Stimulated activated CD8-positive, alpha-beta memory T cell treated with anti-CD3 and anti-CD28 coated beads, Interleukin-12 subunit alpha, Interleukin-12 subunit beta, amount 100 ng/mL, for 24 hours (primary cell): ENCODE measurements at regions not wholly inside any gene's neighbourhood (a gene's known extent, or its start where the extent isn't known, plus 50 kb on each side); places are given as distances from the start of the nearest gene placed in this dataset.
"Not testable (repeated sequence)": the region's sequence is repeated elsewhere in the genome, so short reads cannot be mapped to it uniquely, and the experiment has no call there.

Experiments
- DNase-seq: peaks from one replicate; pipeline ENCODE4 v3.0.0-alpha.2; 2020; ENCODE audit errors: extremely low read depth

DNA sequence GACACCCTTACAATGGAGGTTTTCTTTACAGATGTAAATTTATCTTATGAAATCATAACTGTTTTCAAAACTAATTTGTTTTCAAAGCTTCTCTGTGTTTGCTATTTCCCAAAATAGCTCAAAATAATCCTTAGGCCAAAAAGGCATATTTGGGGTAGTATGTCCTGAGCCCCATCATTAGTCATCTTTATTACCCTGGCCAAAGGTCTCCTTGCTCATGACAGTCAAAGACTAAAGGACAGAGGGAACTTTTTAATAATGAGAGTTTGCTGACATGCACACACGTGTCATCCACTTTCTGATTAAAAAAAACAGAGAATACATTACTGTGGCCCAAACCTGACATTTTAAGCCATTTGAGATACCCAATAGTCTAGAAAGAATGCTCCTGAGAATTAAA, 221.9 kb upstream of the DUSP10 start:
- no peak for DNase-seq

- DNase-seq = no peak
Observed at GRCh38 chr1:221962385-221962784, 220.5 kb upstream of the DUSP10 start.

GRCh38 chr1:221961532-221962292, 219.8 kb upstream of the DUSP10 start:
- DNase-seq = peak; percentile 16

GRCh38 chr1:221958161-221958562, 216.3 kb upstream of the DUSP10 start:
- DNase-seq = not testable (repeated sequence)

DNA sequence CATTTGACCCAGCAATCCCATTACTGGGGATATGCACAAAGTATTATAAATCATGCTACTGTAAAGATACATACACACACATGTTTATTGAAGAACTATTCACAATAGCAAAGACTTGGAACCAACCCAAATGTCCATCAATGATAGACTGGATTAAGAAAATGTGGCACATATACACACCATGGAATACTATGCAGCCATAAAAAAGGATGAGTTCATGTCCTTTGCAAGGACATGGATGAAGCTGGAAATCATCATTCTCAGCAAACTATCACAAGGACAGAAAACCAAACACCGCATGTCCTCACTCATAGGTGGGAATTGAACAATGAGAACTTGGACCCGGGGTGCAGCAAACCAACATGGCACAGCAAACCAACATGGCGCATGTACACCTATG, 215.5 kb upstream of the DUSP10 start:
- DNase-seq = not testable (repeated sequence)

- no peak for DNase-seq
Observed at GRCh38 chr1:221949996-221950395, 208.1 kb upstream of the DUSP10 start.

- DNase-seq = no peak
Observed at GRCh38 chr1:221948459-221948858, 206.6 kb upstream of the DUSP10 start.

DNA sequence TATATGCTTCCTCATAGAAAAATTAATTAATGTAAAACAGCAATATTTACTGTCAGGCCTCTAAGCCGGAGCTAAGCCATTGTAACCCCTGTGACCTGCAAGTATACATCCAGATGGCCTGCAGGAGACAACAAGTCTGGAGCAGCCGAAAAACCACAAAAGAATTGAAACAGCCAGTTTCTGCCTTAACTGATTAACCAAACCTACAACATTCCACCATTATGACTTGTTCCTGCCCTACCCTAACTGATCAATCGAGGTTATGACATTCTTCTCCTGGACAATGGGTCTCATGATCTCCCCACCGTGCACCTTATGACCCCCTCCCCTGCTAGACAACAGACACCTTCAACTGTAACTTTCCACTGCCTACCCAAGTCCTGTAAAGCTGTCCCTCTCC, 205.8 kb upstream of the DUSP10 start:
- no peak for DNase-seq

DNA sequence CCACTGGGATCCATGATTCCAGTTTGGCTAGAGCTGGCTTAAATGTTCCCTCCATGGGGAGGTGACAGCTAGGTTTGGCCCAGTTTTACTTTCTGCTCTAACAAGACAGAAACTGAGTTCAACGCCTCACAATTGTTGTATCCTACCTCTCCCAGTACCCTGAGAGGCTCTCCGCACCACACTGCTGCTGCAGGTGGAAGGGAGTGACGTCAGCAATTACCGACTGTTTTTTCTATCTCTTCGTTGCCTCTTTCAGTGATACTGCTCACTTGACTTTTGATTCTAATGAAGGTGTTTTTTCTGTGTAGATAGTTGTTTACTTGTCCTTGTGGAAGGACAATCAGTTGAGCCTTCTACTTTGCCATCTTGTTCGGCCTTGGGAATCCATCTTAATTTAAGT, 204.9 kb upstream of the DUSP10 start:
- no peak for DNase-seq

- no peak for DNase-seq
Observed at GRCh38 chr1:221945669-221946068, 203.8 kb upstream of the DUSP10 start.

DNA sequence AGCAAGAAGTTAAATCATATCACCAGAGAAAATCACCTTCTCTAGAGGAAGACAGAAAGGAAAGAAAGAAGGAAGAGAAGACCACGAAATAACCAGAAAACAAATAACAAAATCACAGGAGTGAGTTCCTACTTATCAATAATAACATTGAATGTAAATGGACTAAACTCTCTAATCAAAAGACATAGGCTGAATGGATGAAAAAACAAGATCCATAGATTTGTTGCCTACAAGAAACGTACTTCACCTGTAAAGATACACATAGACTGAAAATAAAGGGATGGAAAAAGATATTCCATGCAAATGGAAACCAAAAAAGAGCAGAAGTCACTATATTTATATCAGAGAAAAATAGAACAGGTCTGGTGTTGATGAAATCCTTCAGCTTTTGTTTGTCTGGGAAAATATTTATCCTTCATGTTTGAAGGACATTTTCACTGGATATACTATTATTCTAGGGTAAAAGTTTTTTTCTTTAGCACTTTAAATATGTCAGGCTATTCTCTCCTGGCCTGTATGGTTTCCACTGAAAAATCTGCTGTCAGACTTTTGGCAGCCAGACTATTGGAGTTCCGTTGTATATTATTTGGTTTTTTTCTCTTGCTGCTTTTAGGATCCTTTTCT, 202.5 kb upstream of the DUSP10 start:
- DNase-seq = no peak

GRCh38 chr1:221940631-221941030, 198.7 kb upstream of the DUSP10 start:
- no peak for DNase-seq

DNA sequence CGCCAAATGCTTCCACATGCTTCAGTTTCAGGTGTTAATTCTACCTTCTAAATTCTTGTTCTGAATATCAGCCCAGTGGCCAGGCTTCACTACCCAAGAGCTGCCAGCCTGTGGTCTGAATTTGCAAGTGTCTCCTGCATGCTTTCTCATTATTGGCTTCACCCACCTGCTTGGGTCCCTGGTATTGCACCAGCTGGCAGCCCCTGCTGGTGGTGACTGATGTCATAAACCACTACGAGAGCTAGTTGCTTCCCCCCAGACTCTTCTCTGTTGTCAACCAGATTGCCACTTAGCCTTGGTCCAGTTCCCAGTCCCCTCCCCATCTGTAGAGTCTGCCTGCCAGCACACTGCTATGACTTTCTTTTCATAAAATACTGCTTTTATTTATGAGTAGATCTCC, 197.7 kb upstream of the DUSP10 start:
- DNase-seq = no peak

DNA sequence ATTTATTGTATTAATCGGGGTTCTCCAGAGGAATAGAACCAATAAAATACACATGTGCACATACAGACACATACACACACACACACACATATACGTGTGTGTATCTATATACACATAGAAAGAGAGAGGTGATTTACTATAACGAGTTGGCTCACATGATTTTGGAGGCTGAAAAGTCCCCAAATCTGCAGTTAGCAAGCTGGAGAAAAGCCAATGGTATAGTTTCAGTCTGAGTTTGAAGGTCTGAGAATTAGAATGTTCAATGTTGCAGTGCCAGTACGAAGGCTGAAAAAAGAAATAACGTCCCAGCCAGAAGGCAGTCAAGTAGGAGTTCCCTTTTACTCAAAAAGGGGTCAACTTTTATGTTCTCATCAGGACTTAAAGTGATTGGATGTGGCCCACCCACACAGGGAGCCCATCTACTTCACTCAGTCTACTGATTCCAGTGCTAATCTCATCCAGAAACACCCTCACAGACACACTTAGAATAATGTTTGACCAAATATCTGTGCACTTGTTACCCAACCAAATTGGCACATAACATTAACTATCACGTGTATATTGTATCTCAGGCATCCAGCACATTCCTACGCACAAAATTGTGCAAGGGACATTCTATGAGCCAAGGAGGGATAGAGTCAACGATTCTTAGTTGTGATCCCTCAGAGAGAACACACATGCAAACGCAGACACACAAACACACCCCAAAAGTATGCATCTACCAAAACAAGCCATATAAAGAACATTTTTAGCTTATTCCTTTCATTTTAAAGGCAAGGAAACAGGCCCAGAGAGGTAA, 195.5 kb upstream of the DUSP10 start:
- DNase-seq = no peak

GRCh38 chr1:221933814-221934213, 191.9 kb upstream of the DUSP10 start:
- DNase-seq = no peak

GRCh38 chr1:221926441-221926840, 184.6 kb upstream of the DUSP10 start:
- no peak for DNase-seq

GRCh38 chr1:221925947-221926346, 184.1 kb upstream of the DUSP10 start:
- no peak for DNase-seq

- DNase-seq = no peak
Observed at GRCh38 chr1:221923929-221924598, 182.2 kb upstream of the DUSP10 start.

DNA sequence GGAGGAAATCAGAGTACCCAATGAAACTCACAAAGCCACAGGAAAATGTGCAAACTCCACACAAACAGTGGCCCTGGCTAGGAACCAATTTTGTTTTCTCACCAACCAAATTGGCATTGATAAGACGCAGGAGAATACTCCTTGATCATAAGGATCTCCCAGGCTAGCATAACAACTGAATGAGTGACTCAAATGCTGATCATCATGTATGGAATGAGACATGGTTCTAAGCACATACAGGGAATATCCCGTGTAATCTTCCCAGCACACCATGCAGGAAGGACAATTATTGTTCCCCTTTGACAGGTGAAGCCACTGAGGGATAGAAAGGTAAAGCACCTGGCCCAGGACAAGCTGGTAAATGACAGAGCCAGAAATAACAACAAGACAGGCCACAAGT, 180.0 kb upstream of the DUSP10 start:
- DNase-seq = no peak

GRCh38 chr1:221919743-221920142, 177.9 kb upstream of the DUSP10 start:
- no peak for DNase-seq

DNA sequence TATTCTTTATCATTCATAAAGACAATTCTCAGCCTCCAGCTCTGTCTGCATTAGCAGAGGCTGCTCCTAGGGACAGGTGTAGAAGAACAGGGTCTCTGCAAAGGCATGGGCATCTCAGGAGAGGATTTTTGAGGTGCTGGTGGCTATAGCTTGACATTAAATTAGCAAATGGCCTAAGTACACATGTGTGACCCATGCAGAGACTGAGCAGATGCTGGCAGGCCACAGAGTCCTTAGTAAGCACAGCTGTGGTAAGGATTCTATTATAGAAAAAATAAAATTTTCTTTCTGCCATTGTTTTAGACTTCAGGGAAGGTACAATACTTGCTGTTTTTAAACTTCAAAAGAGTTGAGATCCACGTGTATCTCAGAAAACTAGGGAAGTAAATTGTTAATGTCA, 177.5 kb upstream of the DUSP10 start:
- DNase-seq = no peak

GRCh38 chr1:221916176-221916575, 174.3 kb upstream of the DUSP10 start:
- no peak for DNase-seq
